ENCODE measurements at regions not wholly inside any gene's neighbourhood (a gene's known extent, or its start where the extent isn't known, plus 50 kb on each side); places are given as distances from the start of the nearest gene placed in this dataset.

- no peak for DNase-seq
Observed at GRCh38 chr20:1707588-1708449, 50.2 kb upstream of the SIRPG start.

Data from NCI-H226 (cell line).